Liver (tissue), 8 donors: ENCODE measurements at regions not wholly inside any gene's neighbourhood (a gene's known extent, or its start where the extent isn't known, plus 50 kb on each side); places are given as distances from the start of the nearest gene placed in this dataset.

Experiments
- DNase-seq: peaks from one replicate; pipeline ENCODE4 v3.0.0-alpha.2; 2017; ENCODE audit warnings: low spot score
- H3K27ac ChIP-seq, 2 donors: one replicate each; pipeline ENCODE4 v1.7.0; 2013; ENCODE audit warnings: inconsistent platforms in 2 of 2, low read length in 2 of 2, control low read depth in 1 of 2, low read depth in 1 of 2, mild to moderate bottlenecking in 1 of 2
- H3K27me3 ChIP-seq, 4 donors: one replicate each; pipeline versions ENCODE4 v1.6.1 to v1.7.0; 2013; ENCODE audit warnings: low read length in 3 of 4, inconsistent platforms in 1 of 4, mild to moderate bottlenecking in 1 of 4, moderate library complexity in 1 of 4; ENCODE audit not compliant: control insufficient read depth in 4 of 4, insufficient read depth in 4 of 4
- H3K36me3 ChIP-seq, 4 donors: one replicate each; pipeline versions ENCODE4 v1.6.1 to v1.7.0; 2013; ENCODE audit warnings: low read length in 3 of 4, mild to moderate bottlenecking in 3 of 4, low read depth in 1 of 4, moderate library complexity in 1 of 4; ENCODE audit not compliant: control insufficient read depth in 4 of 4, insufficient read depth in 3 of 4
- H3K4me1 ChIP-seq, 4 donors: one replicate each; pipeline versions ENCODE4 v1.6.1 to v1.7.0; 2013; ENCODE audit warnings: low read length in 3 of 4, mild to moderate bottlenecking in 3 of 4, moderate library complexity in 1 of 4; ENCODE audit not compliant: control insufficient read depth in 4 of 4, insufficient read depth in 4 of 4
- H3K4me3 ChIP-seq, 3 donors: one replicate each; pipeline versions ENCODE4 v1.6.1 to v1.7.0; 2013; ENCODE audit warnings: low read length in 3 of 3, control low read depth in 1 of 3, low read depth in 1 of 3, mild to moderate bottlenecking in 1 of 3
- H3K9ac ChIP-seq, 2 donors: one replicate each; pipeline ENCODE4 v1.7.0; 2013; ENCODE audit warnings: low read length in 2 of 2, mild to moderate bottlenecking in 2 of 2, moderate library complexity in 2 of 2, control low read depth in 1 of 2, low read depth in 1 of 2
- H3K9me3 ChIP-seq, 4 donors: one replicate each; pipeline versions ENCODE4 v1.6.1 to v1.7.0; 2013; ENCODE audit warnings: low read length in 3 of 4; ENCODE audit not compliant: control insufficient read depth in 4 of 4
- EGR1 ChIP-seq, 2 donors: IDR thresholded peaks; 2 replicates each; pipeline ENCODE4 v1.6.1; 2016 to 2018; ENCODE audit warnings: antibody characterized with exemption in 2 of 2, low read depth in 2 of 2
- FOXA1 ChIP-seq: IDR thresholded peaks from 2 replicates; pipeline ENCODE4 v1.6.1; 2016; ENCODE audit warnings: antibody characterized with exemption
- FOXA2 ChIP-seq: IDR thresholded peaks from 2 replicates; pipeline ENCODE4 v1.6.1; 2016; ENCODE audit warnings: antibody characterized with exemption
- GABPA ChIP-seq, 2 donors: IDR thresholded peaks in 1 of 2; conservative IDR thresholded peaks in 1 of 2; 2 replicates each; pipeline ENCODE4 v1.6.1; 2016; ENCODE audit warnings: antibody characterized with exemption in 2 of 2, mild to moderate bottlenecking in 1 of 2, moderate library complexity in 1 of 2
- HNF4A ChIP-seq, 2 donors: conservative IDR thresholded peaks; 2 replicates each; pipeline ENCODE4 v1.6.1; 2016; ENCODE audit warnings: antibody characterized with exemption in 2 of 2, mild to moderate bottlenecking in 2 of 2
- HNF4G ChIP-seq: IDR thresholded peaks from 2 replicates; pipeline ENCODE4 v1.6.1; 2016; ENCODE audit warnings: antibody characterized with exemption
- JUND ChIP-seq, 2 donors: IDR thresholded peaks; 2 replicates each; pipeline ENCODE4 v1.6.1; 2016; ENCODE audit warnings: antibody characterized with exemption in 2 of 2
- NR2F2 ChIP-seq: IDR thresholded peaks from 2 replicates; pipeline ENCODE4 v1.6.1; 2016; ENCODE audit warnings: antibody characterized with exemption
- RAD21 ChIP-seq, 2 donors: IDR thresholded peaks; 2 replicates each; pipeline ENCODE4 v1.6.1; 2016; ENCODE audit warnings: antibody characterized with exemption in 2 of 2, mild to moderate bottlenecking in 2 of 2
- RXRA ChIP-seq, 2 donors: IDR thresholded peaks; 2 replicates each; pipeline ENCODE4 v1.6.1; 2017 to 2018; ENCODE audit warnings: antibody characterized with exemption in 2 of 2, mild to moderate bottlenecking in 1 of 2
- SP1 ChIP-seq: IDR thresholded peaks from 2 replicates; pipeline ENCODE4 v1.6.1; 2018; ENCODE audit warnings: antibody characterized with exemption, mild to moderate bottlenecking
- TAF1 ChIP-seq: conservative IDR thresholded peaks from 2 replicates; pipeline ENCODE4 v1.6.1; 2016; ENCODE audit warnings: antibody characterized with exemption, mild to moderate bottlenecking
- YY1 ChIP-seq: IDR thresholded peaks from 2 replicates; pipeline ENCODE4 v1.6.1; 2016; ENCODE audit warnings: antibody characterized with exemption, mild to moderate bottlenecking
- WGBS: extraction: QIAGEN DNeasy Blood & Tissue Kit; methylation state at CpG from one replicate; pipeline ENCODE4 v1.1.7; 2013; 5-methylcytosine and 5-hydroxymethylcytosine counted together
- TF ChIP-seq, protein P1 (sequence below): IDR thresholded peaks from 2 replicates; pipeline ENCODE4 v1.6.1; 2016; ENCODE audit warnings: antibody characterized with exemption
- TF ChIP-seq, protein P2 (sequence below): IDR thresholded peaks from 2 replicates; pipeline ENCODE4 v1.6.1; 2016; ENCODE audit warnings: antibody characterized with exemption
- TF ChIP-seq, protein P3 (sequence below): IDR thresholded peaks from 2 replicates; pipeline ENCODE4 v1.6.1; 2016; ENCODE audit warnings: antibody characterized with exemption
- TF ChIP-seq, protein P4 (sequence below): IDR thresholded peaks from 2 replicates; pipeline ENCODE4 v1.6.1; 2016; ENCODE audit warnings: antibody characterized with exemption, mild to moderate bottlenecking
- TF ChIP-seq, protein P5 (sequence below): fragments of 150-350 bp; IDR thresholded peaks from 2 replicates; pipeline ENCODE4 v1.5.1; 2017; ENCODE audit warnings: improper control_type of control experiment, low read depth, low read length; ENCODE audit not compliant: missing input control
- donor health status: healthy.
- donor health status: healthy.
- donor health status: healthy.
- donor health status: healthy.
- donor health status: healthy.

DNA sequence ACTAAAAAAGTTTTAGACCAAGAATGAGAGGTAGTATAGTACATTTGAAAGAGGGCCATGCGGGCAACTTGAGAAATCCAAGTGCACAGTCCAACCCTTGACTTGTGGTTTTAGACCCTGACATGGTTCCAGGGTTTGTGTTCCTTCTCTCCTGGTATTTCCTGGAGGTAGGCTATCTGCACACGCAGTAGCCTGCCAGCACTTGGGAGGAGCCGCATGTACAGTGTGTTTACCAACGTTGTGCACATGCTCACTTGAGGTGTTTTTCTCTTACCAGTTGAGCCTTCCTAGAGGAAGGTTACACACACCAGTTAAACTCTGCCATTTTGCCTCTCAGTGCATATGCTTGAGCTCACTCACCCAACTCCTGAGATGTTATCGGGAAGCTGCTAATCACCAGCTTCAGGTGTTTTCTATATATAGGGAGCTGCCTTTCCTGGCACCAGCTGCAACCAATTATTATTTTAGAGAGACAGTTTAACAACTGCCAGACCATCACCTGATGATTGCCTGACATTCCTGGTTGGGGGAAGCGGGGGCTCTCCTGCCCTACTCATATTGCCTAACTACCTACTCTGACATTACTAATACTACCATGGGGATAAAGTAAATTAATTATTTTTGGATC lies 593.4 kb upstream of the TUSC1 start:
- Histone ChIP-seq H3K9ac (no peak overlapping the region), H3K4me1 (no peaks in the 10 kb centered on the region), H3K9me3 (no peaks in the 10 kb centered on the region), H3K36me3 (no peaks in the 10 kb centered on the region), H3K4me3 (no peak overlapping the region), H3K27ac (no peak overlapping the region), H3K27me3 (no peaks in the 10 kb centered on the region)
- WGBS = 67% methylated on average over 6 of the region's 6 CpGs
- no peak for DNase-seq
- no peak for TF ChIP-seq HNF4A (conservative IDR thresholded peaks at IDR 0.05)
- TF ChIP-seq RXRA (IDR thresholded peaks at IDR 0.05) = no peak
- TF ChIP-seq NR2F2 = no peak

DNA sequence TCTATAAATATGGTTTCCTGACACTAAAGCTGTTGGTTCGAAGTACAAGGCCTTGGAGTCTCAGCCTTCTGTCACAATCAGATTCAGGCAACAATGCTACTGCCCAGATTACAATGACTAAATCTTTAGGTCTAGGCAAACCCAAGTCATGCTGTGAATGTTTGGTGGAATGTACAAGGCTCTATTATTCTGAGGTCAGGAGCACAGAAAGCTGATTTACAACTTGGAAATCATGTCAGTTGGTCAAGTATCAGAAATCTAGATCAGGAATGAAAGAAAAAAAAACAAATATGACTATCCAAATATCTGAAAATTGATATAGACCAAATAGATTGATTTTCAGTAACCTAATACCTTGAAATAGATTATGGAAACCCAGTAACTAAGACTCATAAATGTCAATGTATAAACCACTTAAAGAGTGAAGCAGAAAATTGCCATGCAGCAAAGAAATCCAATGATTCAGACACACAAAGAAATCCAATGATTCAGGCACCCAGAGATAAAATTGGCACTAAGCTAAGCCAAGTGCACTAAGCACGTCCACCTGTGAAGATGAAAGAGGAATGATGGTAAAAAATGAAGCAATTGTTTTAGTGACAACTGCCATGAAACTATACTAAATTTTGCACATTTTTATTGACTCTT lies 588.0 kb upstream of the TUSC1 start:
- WGBS = 40% methylated on average over 2 of the region's 2 CpGs
- Histone ChIP-seq H3K9ac (no peak overlapping the region), H3K9me3 (no peaks in the 10 kb centered on the region), H3K27ac (no peak overlapping the region), H3K27me3 (no peaks in the 10 kb centered on the region), H3K4me3 (no peak overlapping the region), H3K36me3 (no peaks in the 10 kb centered on the region), H3K4me1 (no peaks in the 10 kb centered on the region)
- TF ChIP-seq SP1 (no peak), JUND (IDR thresholded peaks at IDR 0.05) (no peak), YY1 (no peak), HNF4A (conservative IDR thresholded peaks at IDR 0.05) (no peak), HNF4G (no peak), FOXA1 (no peak), NR2F2 (no peak), GABPA (IDR thresholded peaks at IDR 0.05 in 1 of 2, conservative IDR thresholded peaks at IDR 0.05 in 1 of 2) (no peak), EGR1 (IDR thresholded peaks at IDR 0.05; ENCODE audit: low read depth in 2 of 2) (no peak), FOXA2 (no peak), RAD21 (IDR thresholded peaks at IDR 0.05) (no peak)
- TF ChIP-seq, protein P1, sequence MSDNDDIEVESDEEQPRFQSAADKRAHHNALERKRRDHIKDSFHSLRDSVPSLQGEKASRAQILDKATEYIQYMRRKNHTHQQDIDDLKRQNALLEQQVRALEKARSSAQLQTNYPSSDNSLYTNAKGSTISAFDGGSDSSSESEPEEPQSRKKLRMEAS = no peak
- TF ChIP-seq, protein P2, sequence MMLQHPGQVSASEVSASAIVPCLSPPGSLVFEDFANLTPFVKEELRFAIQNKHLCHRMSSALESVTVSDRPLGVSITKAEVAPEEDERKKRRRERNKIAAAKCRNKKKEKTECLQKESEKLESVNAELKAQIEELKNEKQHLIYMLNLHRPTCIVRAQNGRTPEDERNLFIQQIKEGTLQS = no peak
- DNase-seq = no peak

DNA sequence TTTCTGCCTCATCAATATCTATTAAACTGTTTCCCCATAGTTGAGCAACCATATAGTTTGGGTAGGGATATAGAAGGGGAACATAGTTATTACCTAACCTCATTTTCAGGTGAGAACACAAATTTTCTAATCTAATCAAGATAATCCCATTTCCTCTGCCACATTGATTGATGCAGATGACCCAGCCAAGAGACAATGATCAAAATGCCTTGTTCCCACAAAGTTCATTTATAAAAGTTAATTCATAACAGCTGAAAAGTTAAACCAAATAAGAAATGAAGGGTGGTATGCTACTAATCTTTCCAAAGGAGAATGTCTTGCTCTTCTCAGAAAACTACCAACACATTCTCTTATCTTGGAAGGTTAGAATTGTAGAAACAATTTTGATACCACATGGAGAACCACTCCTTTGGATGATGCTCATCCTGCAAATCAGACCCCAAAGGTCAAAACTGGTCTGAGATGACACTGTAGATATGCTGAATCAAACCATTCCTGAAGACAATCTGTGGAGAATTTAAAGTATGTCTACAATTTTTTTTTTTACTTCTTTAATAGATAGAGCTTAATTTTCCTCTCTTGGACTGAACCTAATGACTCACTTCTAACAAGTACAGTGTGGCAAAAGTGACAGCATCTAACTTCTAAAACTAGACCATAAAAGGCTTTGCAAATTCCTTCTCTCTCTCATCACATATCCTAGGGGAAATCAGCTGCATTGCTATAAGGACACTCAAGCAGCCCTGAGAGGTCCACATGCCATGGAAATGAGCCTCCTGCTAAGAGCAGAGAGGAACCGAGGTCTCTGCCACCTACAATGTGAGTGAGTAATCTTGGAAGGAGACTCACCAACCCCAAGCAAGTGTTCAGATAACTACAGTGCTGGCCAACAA lies 586.7 kb upstream of the TUSC1 start:
- TF ChIP-seq, protein P3, sequence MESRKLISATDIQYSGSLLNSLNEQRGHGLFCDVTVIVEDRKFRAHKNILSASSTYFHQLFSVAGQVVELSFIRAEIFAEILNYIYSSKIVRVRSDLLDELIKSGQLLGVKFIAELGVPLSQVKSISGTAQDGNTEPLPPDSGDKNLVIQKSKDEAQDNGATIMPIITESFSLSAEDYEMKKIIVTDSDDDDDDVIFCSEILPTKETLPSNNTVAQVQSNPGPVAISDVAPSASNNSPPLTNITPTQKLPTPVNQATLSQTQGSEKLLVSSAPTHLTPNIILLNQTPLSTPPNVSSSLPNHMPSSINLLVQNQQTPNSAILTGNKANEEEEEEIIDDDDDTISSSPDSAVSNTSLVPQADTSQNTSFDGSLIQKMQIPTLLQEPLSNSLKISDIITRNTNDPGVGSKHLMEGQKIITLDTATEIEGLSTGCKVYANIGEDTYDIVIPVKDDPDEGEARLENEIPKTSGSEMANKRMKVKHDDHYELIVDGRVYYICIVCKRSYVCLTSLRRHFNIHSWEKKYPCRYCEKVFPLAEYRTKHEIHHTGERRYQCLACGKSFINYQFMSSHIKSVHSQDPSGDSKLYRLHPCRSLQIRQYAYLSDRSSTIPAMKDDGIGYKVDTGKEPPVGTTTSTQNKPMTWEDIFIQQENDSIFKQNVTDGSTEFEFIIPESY = no peak
- TF ChIP-seq FOXA1 = no peak
- TF ChIP-seq, protein P4, sequence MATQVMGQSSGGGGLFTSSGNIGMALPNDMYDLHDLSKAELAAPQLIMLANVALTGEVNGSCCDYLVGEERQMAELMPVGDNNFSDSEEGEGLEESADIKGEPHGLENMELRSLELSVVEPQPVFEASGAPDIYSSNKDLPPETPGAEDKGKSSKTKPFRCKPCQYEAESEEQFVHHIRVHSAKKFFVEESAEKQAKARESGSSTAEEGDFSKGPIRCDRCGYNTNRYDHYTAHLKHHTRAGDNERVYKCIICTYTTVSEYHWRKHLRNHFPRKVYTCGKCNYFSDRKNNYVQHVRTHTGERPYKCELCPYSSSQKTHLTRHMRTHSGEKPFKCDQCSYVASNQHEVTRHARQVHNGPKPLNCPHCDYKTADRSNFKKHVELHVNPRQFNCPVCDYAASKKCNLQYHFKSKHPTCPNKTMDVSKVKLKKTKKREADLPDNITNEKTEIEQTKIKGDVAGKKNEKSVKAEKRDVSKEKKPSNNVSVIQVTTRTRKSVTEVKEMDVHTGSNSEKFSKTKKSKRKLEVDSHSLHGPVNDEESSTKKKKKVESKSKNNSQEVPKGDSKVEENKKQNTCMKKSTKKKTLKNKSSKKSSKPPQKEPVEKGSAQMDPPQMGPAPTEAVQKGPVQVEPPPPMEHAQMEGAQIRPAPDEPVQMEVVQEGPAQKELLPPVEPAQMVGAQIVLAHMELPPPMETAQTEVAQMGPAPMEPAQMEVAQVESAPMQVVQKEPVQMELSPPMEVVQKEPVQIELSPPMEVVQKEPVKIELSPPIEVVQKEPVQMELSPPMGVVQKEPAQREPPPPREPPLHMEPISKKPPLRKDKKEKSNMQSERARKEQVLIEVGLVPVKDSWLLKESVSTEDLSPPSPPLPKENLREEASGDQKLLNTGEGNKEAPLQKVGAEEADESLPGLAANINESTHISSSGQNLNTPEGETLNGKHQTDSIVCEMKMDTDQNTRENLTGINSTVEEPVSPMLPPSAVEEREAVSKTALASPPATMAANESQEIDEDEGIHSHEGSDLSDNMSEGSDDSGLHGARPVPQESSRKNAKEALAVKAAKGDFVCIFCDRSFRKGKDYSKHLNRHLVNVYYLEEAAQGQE = no peak
- TF ChIP-seq TAF1 = no peak
- no peak for TF ChIP-seq JUND (IDR thresholded peaks at IDR 0.05)
- TF ChIP-seq RAD21 (IDR thresholded peaks at IDR 0.05) = no peak
- no peak for TF ChIP-seq SP1
- TF ChIP-seq, protein P1 = no peak
- TF ChIP-seq HNF4A (conservative IDR thresholded peaks at IDR 0.05) = no peak
- no peak for TF ChIP-seq RXRA (IDR thresholded peaks at IDR 0.05)
- TF ChIP-seq, protein P5, sequence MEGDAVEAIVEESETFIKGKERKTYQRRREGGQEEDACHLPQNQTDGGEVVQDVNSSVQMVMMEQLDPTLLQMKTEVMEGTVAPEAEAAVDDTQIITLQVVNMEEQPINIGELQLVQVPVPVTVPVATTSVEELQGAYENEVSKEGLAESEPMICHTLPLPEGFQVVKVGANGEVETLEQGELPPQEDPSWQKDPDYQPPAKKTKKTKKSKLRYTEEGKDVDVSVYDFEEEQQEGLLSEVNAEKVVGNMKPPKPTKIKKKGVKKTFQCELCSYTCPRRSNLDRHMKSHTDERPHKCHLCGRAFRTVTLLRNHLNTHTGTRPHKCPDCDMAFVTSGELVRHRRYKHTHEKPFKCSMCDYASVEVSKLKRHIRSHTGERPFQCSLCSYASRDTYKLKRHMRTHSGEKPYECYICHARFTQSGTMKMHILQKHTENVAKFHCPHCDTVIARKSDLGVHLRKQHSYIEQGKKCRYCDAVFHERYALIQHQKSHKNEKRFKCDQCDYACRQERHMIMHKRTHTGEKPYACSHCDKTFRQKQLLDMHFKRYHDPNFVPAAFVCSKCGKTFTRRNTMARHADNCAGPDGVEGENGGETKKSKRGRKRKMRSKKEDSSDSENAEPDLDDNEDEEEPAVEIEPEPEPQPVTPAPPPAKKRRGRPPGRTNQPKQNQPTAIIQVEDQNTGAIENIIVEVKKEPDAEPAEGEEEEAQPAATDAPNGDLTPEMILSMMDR = no peak
- H3K4me1 ChIP-seq = no peaks in the 10 kb centered on the region
- 50% methylated on average over 1 of the region's 1 CpG for WGBS
- H3K27me3 ChIP-seq = no peaks in the 10 kb centered on the region
- no peak overlapping the region for H3K9ac ChIP-seq
- H3K4me3 ChIP-seq = no peak overlapping the region
- no peaks in the 10 kb centered on the region for H3K36me3 ChIP-seq
- no peaks in the 10 kb centered on the region for H3K9me3 ChIP-seq
- no peak for DNase-seq
- H3K27ac ChIP-seq = no peak overlapping the region
